H1 (cell line): ENCODE measurements at regions not wholly inside any gene's neighbourhood (a gene's known extent, or its start where the extent isn't known, plus 50 kb on each side); places are given as distances from the start of the nearest gene placed in this dataset.

Experiments used
- BRCA1 ChIP-seq: IDR thresholded peaks from 2 replicates; pipeline ENCODE4 v1.6.1; 2012; ENCODE audit warnings: low read depth, low read length, improper control_type of control experiment
- CEBPB ChIP-seq: IDR thresholded peaks from 2 replicates; pipeline ENCODE4 v1.6.1; 2012; ENCODE audit warnings: low read depth, low read length
- CHD2 ChIP-seq: IDR thresholded peaks from 2 replicates; pipeline ENCODE4 v1.6.1; 2012; ENCODE audit warnings: low read length, improper control_type of control experiment
- EZH2 ChIP-seq: fragments of 200-600 bp; sonication (generic); IDR thresholded peaks from 2 replicates; pipeline ENCODE4 v1.7.1; 2012; ENCODE audit warnings: low read depth, mild to moderate bottlenecking, moderate library complexity, low read length, inconsistent platforms; ENCODE audit not compliant: severe bottlenecking
- HDAC2 ChIP-seq, 2 experiments: fragments of 300-600 bp in 1 of 2; sonication (generic) in 1 of 2; IDR thresholded peaks; 2 replicates each; pipeline ENCODE4 v1.6.1; 2011 to 2012; ENCODE audit warnings: low read depth in 2 of 2, low read length in 2 of 2, mild to moderate bottlenecking in 2 of 2, moderate library complexity in 2 of 2, borderline replicate concordance in 1 of 2, inconsistent platforms in 1 of 2
- KDM1A ChIP-seq: fragments of 200-600, 300-600 bp; sonication (generic); IDR thresholded peaks from 2 replicates; pipeline ENCODE4 v1.7.1; 2016; ENCODE audit warnings: mild to moderate bottlenecking, low read length, borderline replicate concordance
- POLR2A ChIP-seq, 2 experiments: IDR thresholded peaks; 1 replicate in 1 of 2; 2 replicates in 1 of 2; pipeline ENCODE4 v1.6.1; 2011; ENCODE audit warnings: low read depth in 2 of 2, low read length in 2 of 2, mild to moderate bottlenecking in 2 of 2; ENCODE audit errors: control extremely low read depth in 1 of 2
- SIN3A ChIP-seq, 2 experiments: IDR thresholded peaks in 1 of 2; conservative IDR thresholded peaks in 1 of 2; 2 replicates each; pipeline ENCODE4 v1.6.1; 2011 to 2012; ENCODE audit warnings: low read length in 2 of 2, improper control_type of control experiment in 1 of 2, low read depth in 1 of 2, mild to moderate bottlenecking in 1 of 2
- SP1 ChIP-seq: IDR thresholded peaks from 2 replicates; pipeline ENCODE4 v1.6.1; 2011; ENCODE audit warnings: low read depth, low read length
- USF2 ChIP-seq: IDR thresholded peaks from 2 replicates; pipeline ENCODE4 v1.6.1; 2011; ENCODE audit warnings: low read length, improper control_type of control experiment

- TF ChIP-seq USF2 = no peak
- no peak for TF ChIP-seq HDAC2 (IDR thresholded peaks at IDR 0.05; ENCODE audit: borderline replicate concordance in 1 of 2, low read depth in 2 of 2, low read length in 2 of 2)
- TF ChIP-seq SIN3A (conservative IDR thresholded peaks at IDR 0.05 in 1 of 2, IDR thresholded peaks at IDR 0.05 in 1 of 2; ENCODE audit: low read depth in 1 of 2, low read length in 2 of 2) = no peak
- TF ChIP-seq BRCA1 = no peak
- TF ChIP-seq POLR2A (IDR thresholded peaks at IDR 0.05; ENCODE audit: control extremely low read depth in 1 of 2, low read depth in 2 of 2, low read length in 2 of 2) = no peak
- TF ChIP-seq KDM1A = no peak
- no peak for TF ChIP-seq CHD2
- TF ChIP-seq SP1 = no peak
- TF ChIP-seq EZH2 = no peak
- no peak for TF ChIP-seq CEBPB
- TF ChIP-seq, all 59 proteins: peak for 0
Observed at GRCh38 chr11:121754598-121754997, 301.8 kb upstream of the SORL1-AS1 start (continued).
